HepG2 (cell line): ENCODE measurements at regions not wholly inside any gene's neighbourhood (a gene's known extent, or its start where the extent isn't known, plus 50 kb on each side); places are given as distances from the start of the nearest gene placed in this dataset.

Experiments
- ATAC-seq: fragments of 200-7000 bp; cut with Tn5 transposase; 3 replicates; pipeline ENCODE4 v1.9.1; 2020; ENCODE audit warnings: mild to moderate bottlenecking, moderate library complexity
- BruUV-seq: library from RNA; stranded (reverse); fragments of 400-500 nt; replicated peaks from 2 replicates; lab custom pipeline; 2021; lab: Mats Ljungman, UMichigan
- CTCF ChIA-PET: fragments of 300-600 bp; formaldehyde crosslinking; extraction: SDS; loops from one replicate; lab custom pipeline; 2021; ENCODE audit warnings: low total read pairs, inconsistent platforms, low intra/inter-chr PET ratio; lab: Yijun Ruan, JAX
- POLR2A ChIA-PET: fragments of 350-600 bp; sonication (Branson Sonifier 250); formaldehyde crosslinking; loops from one replicate; lab custom pipeline; 2020; ENCODE audit warnings: antibody characterized with exemption, inconsistent platforms; lab: Yijun Ruan, JAX
- DNase-seq: peaks from one replicate; pipeline ENCODE4 v3.0.0-alpha.2; 2015; ENCODE audit warnings: low spot score
- FAIRE-seq: peaks from 3 replicates; lab custom pipeline; 2011; peaks lifted over from hg19 to GRCh38; lab: Jason Lieb, UNC
- H2AFZ ChIP-seq: one replicate; pipeline ENCODE4 v1.6.1; 2011; ENCODE audit warnings: low read length, inconsistent platforms
- H3K27ac ChIP-seq: fragments of 300-600 bp; 3 replicates; pipeline ENCODE4 v1.8.0; 2011; ENCODE audit warnings: mixed run types, mild to moderate bottlenecking, mixed read lengths, low read length, inconsistent platforms; ENCODE audit not compliant: insufficient read depth; ENCODE audit errors: extremely low read length
- H3K27me3 ChIP-seq, 2 experiments: fragments of 200-600 bp in 1 of 2; 2 replicates in 1 of 2; 3 replicates in 1 of 2; pipeline versions ENCODE4 v1.6.0 to v1.8.0; 2011; ENCODE audit warnings: low read length in 2 of 2, mild to moderate bottlenecking in 2 of 2, moderate library complexity in 2 of 2, inconsistent platforms in 1 of 2; ENCODE audit not compliant: insufficient read depth in 2 of 2, control insufficient read depth in 1 of 2
- H3K36me3 ChIP-seq, 2 experiments: fragments of 200-600 bp in 1 of 2; replicated peaks in 1 of 2; 2 replicates in 1 of 2; 3 replicates in 1 of 2; pipeline versions ENCODE4 v1.5.1 to v1.8.0; 2011; ENCODE audit warnings: low read length in 2 of 2, inconsistent platforms in 1 of 2; ENCODE audit not compliant: insufficient read depth in 2 of 2, control insufficient read depth in 1 of 2
- H3K4me1 ChIP-seq: 2 replicates; pipeline ENCODE4 v1.5.1; 2012; ENCODE audit warnings: low read length, inconsistent platforms; ENCODE audit not compliant: insufficient read depth
- H3K4me2 ChIP-seq: 2 replicates; pipeline ENCODE4 v1.6.0; 2011; ENCODE audit warnings: low read depth, low read length, inconsistent platforms
- H3K4me3 ChIP-seq, 3 experiments: fragments of 200-600 bp in 1 of 3; sonication (generic), shearing (Covaris generic) in 1 of 3; replicated peaks in 1 of 3; 2 replicates each; pipeline ENCODE4 v1.5.1; 2011 to 2016; ENCODE audit warnings: low read length in 3 of 3, inconsistent platforms in 2 of 3, low read depth in 2 of 3, mild to moderate bottlenecking in 2 of 3, control low read depth in 1 of 3, mixed read lengths in 1 of 3; ENCODE audit not compliant: insufficient read depth in 1 of 3
- H3K79me2 ChIP-seq: one replicate; pipeline ENCODE4 v1.6.1; 2011; ENCODE audit warnings: low read length, inconsistent platforms; ENCODE audit not compliant: insufficient read depth
- H3K9ac ChIP-seq: 2 replicates; pipeline ENCODE4 v1.6.0; 2011; ENCODE audit warnings: mild to moderate bottlenecking, low read depth, low read length, inconsistent platforms; ENCODE audit not compliant: insufficient read depth
- H3K9me3 ChIP-seq: 2 replicates; pipeline ENCODE4 v1.5.1; 2012; ENCODE audit warnings: mild to moderate bottlenecking, low read length
- H4K20me1 ChIP-seq: 2 replicates; pipeline ENCODE4 v1.6.0; 2011; ENCODE audit warnings: inconsistent platforms, mild to moderate bottlenecking, low read length, moderate library complexity; ENCODE audit not compliant: insufficient read depth
- GATA4 ChIP-seq: sonication (generic); IDR thresholded peaks from 2 replicates; pipeline ENCODE4 v1.6.1; 2016; ENCODE audit warnings: antibody characterized with exemption, low read depth, borderline replicate concordance
- KDM1A ChIP-seq: IDR thresholded peaks from 2 replicates; pipeline ENCODE4 v1.6.1; 2016; ENCODE audit warnings: missing compliant biosample characterization
- NFATC3 ChIP-seq: sonication (generic); formaldehyde crosslinking; IDR thresholded peaks from 2 replicates; pipeline ENCODE4 v1.5.1; 2020; ENCODE audit warnings: mild to moderate bottlenecking, missing genetic modification reagents
- NFE2 ChIP-seq: sonication (generic); formaldehyde crosslinking; IDR thresholded peaks from 2 replicates; pipeline ENCODE4 v1.4.0; 2020; ENCODE audit warnings: missing genetic modification reagents
- RERE ChIP-seq: IDR thresholded peaks from 2 replicates; pipeline ENCODE4 v1.6.1; 2016; ENCODE audit warnings: low read depth, missing genetic modification reagents, missing compliant biosample characterization
- TARDBP ChIP-seq: sonication (generic); formaldehyde crosslinking; IDR thresholded peaks from 2 replicates; pipeline ENCODE4 v1.8.0; 2022; ENCODE audit warnings: mild to moderate bottlenecking, missing genetic modification reagents
- ZMYM2 ChIP-seq: sonication (generic); formaldehyde crosslinking; IDR thresholded peaks from 2 replicates; pipeline ENCODE4 v1.8.0; 2022; ENCODE audit warnings: mild to moderate bottlenecking, missing genetic modification reagents
- ZNF275 ChIP-seq: sonication (generic); formaldehyde crosslinking; IDR thresholded peaks from 2 replicates; pipeline ENCODE4 v1.8.0; 2022; ENCODE audit warnings: missing genetic modification reagents, mild to moderate bottlenecking, inconsistent platforms, borderline replicate concordance
- ZNF431 ChIP-seq: sonication (generic); formaldehyde crosslinking; IDR thresholded peaks from 2 replicates; pipeline ENCODE4 v1.9.0; 2022; ENCODE audit warnings: missing genetic modification reagents, low read depth, mild to moderate bottlenecking, borderline replicate concordance
- ZNF484 ChIP-seq: sonication (generic); formaldehyde crosslinking; IDR thresholded peaks from 2 replicates; pipeline ENCODE4 v1.5.1; 2020; ENCODE audit warnings: mild to moderate bottlenecking, low read depth, missing genetic modification reagents, borderline replicate concordance
- ZNF776 ChIP-seq: sonication (generic); formaldehyde crosslinking; IDR thresholded peaks from 2 replicates; pipeline ENCODE4 v1.4.0; 2020; ENCODE audit warnings: mild to moderate bottlenecking, missing genetic modification reagents
- WGBS: methylation state at CpG from one replicate; pipeline ENCODE4 v1.1.6; 2017; ENCODE audit warnings: low lambda C conversion rate; 5-methylcytosine and 5-hydroxymethylcytosine counted together
- in situ Hi-C: cut with HindIII; loops from 2 replicates; pipeline ENCODE4 v1.10.0; 2017; ENCODE audit warnings: low pct_unique_long_range_greater_than_20kb; ENCODE audit not compliant: extremely low pct_ligation_motif_present
- intact Hi-C: fragments of 100-400 bp; cut with micrococcal nuclease; formaldehyde crosslinking; loops from one replicate; pipeline ENCODE4 v1.10.0; 2022; ENCODE audit not compliant: unreplicated experiment

GRCh38 chr16:49189286-49189685, 92.4 kb downstream of the CBLN1 start:
- Histone ChIP-seq H3K27ac (no peak overlapping the region), H3K27me3 (no peaks in the 10 kb centered on the region; a peak in 1 of 5 replicates), H3K36me3 (no peaks in the 10 kb centered on the region), H3K4me1 (no peaks in the 10 kb centered on the region), H4K20me1 (no peaks in the 10 kb centered on the region), H3K4me3 (no peak overlapping the region), H3K4me2 (no peak overlapping the region), H3K9ac (no peak overlapping the region), H3K79me2 (no peaks in the 10 kb centered on the region), H2AFZ (no peak overlapping the region), H3K9me3 (no peaks in the 10 kb centered on the region)
- DNase-seq (no peak), ATAC-seq (no peak), FAIRE-seq (no peak)
- POLR2A ChIA-PET = no interaction called here
- intact Hi-C loops (no loop called here), in situ Hi-C loops (no loop called here)
- 0% methylated on average over 1 of the region's 1 CpG for WGBS
- no TSS peak for BruUV-seq
- TF ChIP-seq NFATC3 = no peak
- TF ChIP-seq ZNF484 (CRISPR knock-in tag) = no peak
- no peak for TF ChIP-seq GATA4
- no peak for TF ChIP-seq TARDBP (CRISPR knock-in tag)
- no peak for TF ChIP-seq KDM1A
- TF ChIP-seq ZNF776 (CRISPR knock-in tag) = no peak
- no peak for TF ChIP-seq ZMYM2
- TF ChIP-seq NFE2 (CRISPR knock-in tag) = no peak
- no peak for TF ChIP-seq RERE (CRISPR knock-in tag)
- no peak for TF ChIP-seq ZNF275 (CRISPR knock-in tag)
- TF ChIP-seq ZNF431 (CRISPR knock-in tag) = no peak
- CTCF ChIA-PET = no interaction called here
